Esophagus squamous epithelium (tissue), 4 donors: ENCODE measurements at regions not wholly inside any gene's neighbourhood (a gene's known extent, or its start where the extent isn't known, plus 50 kb on each side); places are given as distances from the start of the nearest gene placed in this dataset.

Experiments
- CTCF ChIP-seq, 6 experiments: fragments of 450-650 bp in 4 of 6; fragments of 200-600 bp in 2 of 6; sonication (generic) in 2 of 6; IDR thresholded peaks; one replicate each; pipeline ENCODE4 v1.5.1; 2016 to 2019; ENCODE audit warnings: antibody characterized with exemption in 6 of 6, mild to moderate bottlenecking in 4 of 6, moderate library complexity in 4 of 6
- POLR2A ChIP-seq, 4 donors: fragments of 450-650 bp; IDR thresholded peaks; one replicate each; pipeline ENCODE4 v1.6.1; 2017; ENCODE audit warnings: antibody characterized with exemption in 4 of 4, mild to moderate bottlenecking in 4 of 4, moderate library complexity in 3 of 4

GRCh38 chr9:78788101-78788500 is 491.2 kb downstream of the PSAT1 start:
- TF ChIP-seq POLR2A (IDR thresholded peaks at IDR 0.05) (no peak), CTCF (IDR thresholded peaks at IDR 0.05) (no peak)
